Right atrium auricular region (tissue), 2 donors: ENCODE measurements at regions not wholly inside any gene's neighbourhood (a gene's known extent, or its start where the extent isn't known, plus 50 kb on each side); places are given as distances from the start of the nearest gene placed in this dataset.

Source experiments
- DNase-seq: peaks from one replicate; pipeline ENCODE4 v3.0.0-alpha.2; 2019; ENCODE audit warnings: low spot score
- H3K27ac ChIP-seq, 2 donors: fragments of 200-600 bp; sonication (generic); 1 replicate in 1 of 2; 2 replicates in 1 of 2; pipeline ENCODE4 v1.5.1; 2016 to 2019
- H3K27me3 ChIP-seq, 2 donors: fragments of 200-600 bp; sonication (generic); one replicate each; pipeline versions ENCODE4 v1.5.1 to v1.6.0; 2017 to 2019
- H3K36me3 ChIP-seq: fragments of 200-600 bp; sonication (generic); one replicate; pipeline ENCODE4 v1.5.1; 2016
- H3K4me1 ChIP-seq, 2 donors: fragments of 200-600 bp; sonication (generic); one replicate each; pipeline versions ENCODE4 v1.5.1 to v1.6.0; 2017 to 2019
- H3K4me3 ChIP-seq, 2 donors: fragments of 200-600 bp; sonication (generic); 1 replicate in 1 of 2; 2 replicates in 1 of 2; pipeline ENCODE4 v1.5.1; 2017 to 2019; ENCODE audit warnings: mild to moderate bottlenecking in 1 of 2, moderate library complexity in 1 of 2
- H3K9me3 ChIP-seq, 2 donors: fragments of 200-600 bp; sonication (generic); one replicate each; pipeline ENCODE4 v1.5.1; 2019
- TF ChIP-seq, protein P1 (sequence below), 2 donors: fragments of 200-600 bp; sonication (generic); IDR thresholded peaks; one replicate each; pipeline ENCODE4 v1.5.1; 2019; ENCODE audit warnings: antibody characterized with exemption in 2 of 2

- peaks cover 0 to 8% of the 10 kb centered on the region in 2 donors for H3K9me3 ChIP-seq
- no peaks in the 10 kb centered on the region for H3K36me3 ChIP-seq
- TF ChIP-seq, protein P1, sequence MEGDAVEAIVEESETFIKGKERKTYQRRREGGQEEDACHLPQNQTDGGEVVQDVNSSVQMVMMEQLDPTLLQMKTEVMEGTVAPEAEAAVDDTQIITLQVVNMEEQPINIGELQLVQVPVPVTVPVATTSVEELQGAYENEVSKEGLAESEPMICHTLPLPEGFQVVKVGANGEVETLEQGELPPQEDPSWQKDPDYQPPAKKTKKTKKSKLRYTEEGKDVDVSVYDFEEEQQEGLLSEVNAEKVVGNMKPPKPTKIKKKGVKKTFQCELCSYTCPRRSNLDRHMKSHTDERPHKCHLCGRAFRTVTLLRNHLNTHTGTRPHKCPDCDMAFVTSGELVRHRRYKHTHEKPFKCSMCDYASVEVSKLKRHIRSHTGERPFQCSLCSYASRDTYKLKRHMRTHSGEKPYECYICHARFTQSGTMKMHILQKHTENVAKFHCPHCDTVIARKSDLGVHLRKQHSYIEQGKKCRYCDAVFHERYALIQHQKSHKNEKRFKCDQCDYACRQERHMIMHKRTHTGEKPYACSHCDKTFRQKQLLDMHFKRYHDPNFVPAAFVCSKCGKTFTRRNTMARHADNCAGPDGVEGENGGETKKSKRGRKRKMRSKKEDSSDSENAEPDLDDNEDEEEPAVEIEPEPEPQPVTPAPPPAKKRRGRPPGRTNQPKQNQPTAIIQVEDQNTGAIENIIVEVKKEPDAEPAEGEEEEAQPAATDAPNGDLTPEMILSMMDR (IDR thresholded peaks at IDR 0.05), result no peak
- H3K27me3 ChIP-seq, result no peaks in the 10 kb centered on the region
- no peak overlapping the region for H3K27ac ChIP-seq
- H3K4me3 ChIP-seq, result no peak overlapping the region
- no peaks in the 10 kb centered on the region for H3K4me1 ChIP-seq
- DNase-seq, result no peak
These were observed 65.0 kb upstream of the PCSK2 start for GRCh38 chr20:17161673-17162481.

- no peak for DNase-seq
- Histone ChIP-seq H3K4me1 (no peaks in the 10 kb centered on the region), H3K27ac (no peak overlapping the region), H3K9me3 (no peaks in the 10 kb centered on the region), H3K36me3 (no peaks in the 10 kb centered on the region), H3K4me3 (no peak overlapping the region), H3K27me3 (no peaks in the 10 kb centered on the region)
- TF ChIP-seq, protein P1 (IDR thresholded peaks at IDR 0.05), result no peak
These were observed 58.7 kb upstream of the PCSK2 start for GRCh38 chr20:17168026-17168612.

GRCh38 chr20:17169585-17170136 is 57.2 kb upstream of the PCSK2 start:
- no peak overlapping the region for H3K4me3 ChIP-seq

DNA sequence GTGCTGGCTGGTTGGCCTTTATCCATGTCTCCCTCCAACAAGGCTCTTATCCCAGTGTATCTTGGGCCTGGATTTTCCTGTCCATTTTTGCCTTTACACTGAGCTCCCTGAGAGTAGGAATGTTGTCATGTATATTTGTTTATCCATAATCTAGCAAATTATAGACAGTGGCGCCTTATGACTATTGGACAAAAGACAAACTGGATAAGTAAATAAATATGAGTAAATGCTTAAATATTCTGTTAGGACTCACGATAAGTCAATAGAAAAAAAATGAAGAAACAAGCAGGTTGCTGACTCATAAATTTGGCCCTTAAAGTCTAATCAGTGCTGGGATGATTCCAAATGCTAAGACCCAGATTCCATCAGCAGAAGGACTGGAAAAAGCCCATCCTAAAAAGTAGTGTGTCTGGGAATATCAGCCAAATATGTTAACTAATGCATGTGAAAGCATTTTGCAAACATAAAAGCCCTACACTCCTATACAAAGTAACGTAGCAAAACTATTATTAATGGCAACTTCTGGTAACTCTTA is 55.0 kb upstream of the PCSK2 start:
- no peaks in the 10 kb centered on the region for H3K36me3 ChIP-seq
- H3K27ac ChIP-seq, result no peak overlapping the region
- TF ChIP-seq, protein P1 (IDR thresholded peaks at IDR 0.05), result no peak
- no peaks in the 10 kb centered on the region for H3K27me3 ChIP-seq
- H3K9me3 ChIP-seq, result no peaks in the 10 kb centered on the region
- no peaks in the 10 kb centered on the region for H3K4me1 ChIP-seq
- DNase-seq, result no peak
- no peak overlapping the region for H3K4me3 ChIP-seq

More at GRCh38 chr20:17169585-17170136, 57.2 kb upstream of the PCSK2 start:
- no peak for DNase-seq
- no peaks in the 10 kb centered on the region for H3K9me3 ChIP-seq
- no peaks in the 10 kb centered on the region for H3K36me3 ChIP-seq
- H3K27me3 ChIP-seq, result no peaks in the 10 kb centered on the region
- no peak overlapping the region for H3K27ac ChIP-seq
- no peaks in the 10 kb centered on the region for H3K4me1 ChIP-seq
- TF ChIP-seq, protein P1 (IDR thresholded peaks at IDR 0.05), result no peak

- H3K36me3 ChIP-seq, result no peaks in the 10 kb centered on the region
- no peak overlapping the region for H3K27ac ChIP-seq
- no peak for DNase-seq
- TF ChIP-seq, protein P1 (IDR thresholded peaks at IDR 0.05), result no peak
- H3K27me3 ChIP-seq, result no peaks in the 10 kb centered on the region
- H3K4me3 ChIP-seq, result no peak overlapping the region
- H3K4me1 ChIP-seq, result no peaks in the 10 kb centered on the region
- no peaks in the 10 kb centered on the region for H3K9me3 ChIP-seq
These were observed 53.9 kb upstream of the PCSK2 start for GRCh38 chr20:17172836-17173516.
